H9 (cell line): ENCODE measurements at regions not wholly inside any gene's neighbourhood (a gene's known extent, or its start where the extent isn't known, plus 50 kb on each side); places are given as distances from the start of the nearest gene placed in this dataset.
A peak's percentile ranks its signal among the peaks of the same experiment; 100 is the strongest.
"Not testable (repeated sequence)": the region's sequence is repeated elsewhere in the genome, so short reads cannot be mapped to it uniquely, and the experiment has no call there.

Experiments
- DNase-seq: peaks from one replicate; pipeline ENCODE4 v3.0.0-alpha.2; 2017
- H2AFZ ChIP-seq: one replicate; pipeline ENCODE4 v1.6.1; 2013; ENCODE audit warnings: mild to moderate bottlenecking, low read length, control low read depth, moderate library complexity
- H2AK5ac ChIP-seq: 2 replicates; pipeline ENCODE4 v1.6.1; 2013; ENCODE audit warnings: low read length, control low read depth, mixed read lengths; ENCODE audit not compliant: insufficient read length
- H2BK120ac ChIP-seq: one replicate; pipeline ENCODE4 v1.6.1; 2013; ENCODE audit warnings: low read depth, mild to moderate bottlenecking, low read length, control low read depth, inconsistent platforms; ENCODE audit not compliant: poor library complexity, severe bottlenecking
- H2BK12ac ChIP-seq: 2 replicates; pipeline ENCODE4 v1.6.1; 2013; ENCODE audit warnings: low read length, control low read depth, mixed read lengths, low read depth; ENCODE audit not compliant: insufficient read length
- H2BK15ac ChIP-seq: 2 replicates; pipeline ENCODE4 v1.6.1; 2013; ENCODE audit warnings: low read depth, low read length, control low read depth
- H2BK20ac ChIP-seq: one replicate; pipeline ENCODE4 v1.6.1; 2013; ENCODE audit warnings: low read depth, mild to moderate bottlenecking, low read length, control low read depth, inconsistent platforms; ENCODE audit not compliant: poor library complexity, severe bottlenecking
- H2BK5ac ChIP-seq: 2 replicates; pipeline ENCODE4 v1.6.1; 2013; ENCODE audit warnings: low read length, control low read depth, mixed read lengths; ENCODE audit not compliant: insufficient read length
- H3K14ac ChIP-seq: 2 replicates; pipeline ENCODE4 v1.6.1; 2013; ENCODE audit warnings: low read length, control low read depth; ENCODE audit not compliant: insufficient read depth
- H3K18ac ChIP-seq: 2 replicates; pipeline ENCODE4 v1.6.1; 2013; ENCODE audit warnings: low read depth, mild to moderate bottlenecking, mixed read lengths, low read length, control low read depth; ENCODE audit not compliant: insufficient read length
- H3K23ac ChIP-seq: 2 replicates; pipeline ENCODE4 v1.6.1; 2013; ENCODE audit warnings: low read length, control low read depth, mixed read lengths, low read depth; ENCODE audit not compliant: insufficient read length
- H3K23me2 ChIP-seq: 2 replicates; pipeline ENCODE4 v1.6.1; 2013; ENCODE audit warnings: low read depth, mild to moderate bottlenecking, mixed read lengths, low read length, control low read depth; ENCODE audit not compliant: insufficient read length, poor library complexity, severe bottlenecking
- H3K27ac ChIP-seq: 2 replicates; pipeline ENCODE4 v1.5.1; 2013; ENCODE audit warnings: low read length, control low read depth, mixed read lengths, low read depth; ENCODE audit not compliant: insufficient read length
- H3K27me3 ChIP-seq: 2 replicates; pipeline ENCODE4 v1.6.1; 2013; ENCODE audit warnings: low read length, control low read depth, inconsistent platforms; ENCODE audit not compliant: insufficient read depth
- H3K4ac ChIP-seq: 2 replicates; pipeline ENCODE4 v1.6.1; 2013; ENCODE audit warnings: low read depth, mild to moderate bottlenecking, control low read depth, inconsistent platforms, low read length, moderate library complexity
- H3K4me1 ChIP-seq: 2 replicates; pipeline ENCODE4 v1.6.1; 2013; ENCODE audit warnings: low read length, control low read depth, inconsistent platforms; ENCODE audit not compliant: insufficient read depth
- H3K4me2 ChIP-seq: 2 replicates; pipeline ENCODE4 v1.6.1; 2013; ENCODE audit warnings: low read length, control low read depth, mixed read lengths; ENCODE audit not compliant: insufficient read length, insufficient read depth
- H3K56ac ChIP-seq: 2 replicates; pipeline ENCODE4 v1.6.1; 2013; ENCODE audit warnings: low read depth, mild to moderate bottlenecking, mixed read lengths, low read length, control low read depth; ENCODE audit not compliant: insufficient read length
- H3K79me1 ChIP-seq: 2 replicates; pipeline ENCODE4 v1.6.1; 2013; ENCODE audit warnings: low read depth, mild to moderate bottlenecking, moderate library complexity, low read length, control low read depth, inconsistent platforms; ENCODE audit not compliant: insufficient read depth, poor library complexity, severe bottlenecking
- H3K79me2 ChIP-seq: 2 replicates; pipeline ENCODE4 v1.6.1; 2013; ENCODE audit warnings: low read length, control low read depth, inconsistent platforms; ENCODE audit not compliant: insufficient read depth
- H3K9ac ChIP-seq: 2 replicates; pipeline ENCODE4 v1.6.1; 2013; ENCODE audit warnings: low read length, control low read depth, mixed read lengths; ENCODE audit not compliant: insufficient read length; ENCODE audit errors: extremely low read depth
- H3K9me3 ChIP-seq: one replicate; pipeline ENCODE4 v1.6.1; 2013; ENCODE audit warnings: low read depth, low read length, inconsistent platforms; ENCODE audit not compliant: control insufficient read depth
- H3T11ph ChIP-seq: one replicate; pipeline ENCODE4 v1.6.1; 2013; ENCODE audit warnings: mild to moderate bottlenecking, low read length, control low read depth, inconsistent platforms
- H4K20me1 ChIP-seq: one replicate; pipeline ENCODE4 v1.6.1; 2013; ENCODE audit not compliant: control insufficient read depth, insufficient read length, insufficient read depth
- H4K5ac ChIP-seq: 2 replicates; pipeline ENCODE4 v1.6.1; 2013; ENCODE audit warnings: low read depth, mild to moderate bottlenecking, mixed read lengths, low read length, control low read depth; ENCODE audit not compliant: insufficient read length
- H4K8ac ChIP-seq: replicated peaks from 2 replicates; pipeline ENCODE4 v1.6.1; 2013; ENCODE audit warnings: low read length, control low read depth, mixed read lengths, low read depth; ENCODE audit not compliant: insufficient read length
- H4K91ac ChIP-seq: 2 replicates; pipeline ENCODE4 v1.6.1; 2013; ENCODE audit warnings: low read depth, mild to moderate bottlenecking, moderate library complexity, mixed read lengths, low read length, control low read depth; ENCODE audit not compliant: insufficient read length
- H3K27ac Mint-ChIP-seq, 3 experiments: 2 replicates in 2 of 3; 3 replicates in 1 of 3; pipeline ENCODE4 v1.8.0; 2020 to 2021; ENCODE audit warnings: mixed read lengths in 3 of 3, mild to moderate bottlenecking in 1 of 3, moderate library complexity in 1 of 3
- H3K27me3 Mint-ChIP-seq: 2 replicates; pipeline ENCODE4 v1.8.0; 2021; ENCODE audit warnings: low read depth, mild to moderate bottlenecking, moderate library complexity, mixed read lengths
- H3K36me3 Mint-ChIP-seq, 3 experiments: 2 replicates in 2 of 3; 3 replicates in 1 of 3; pipeline ENCODE4 v1.8.0; 2020 to 2021; ENCODE audit warnings: low read depth in 3 of 3, mixed read lengths in 3 of 3; ENCODE audit not compliant: insufficient read depth in 1 of 3
- H3K4me1 Mint-ChIP-seq, 2 experiments: 2 replicates each; pipeline ENCODE4 v1.8.0; 2020; ENCODE audit warnings: mixed read lengths in 2 of 2
- H3K4me3 Mint-ChIP-seq, 2 experiments: 2 replicates in 1 of 2; 3 replicates in 1 of 2; pipeline ENCODE4 v1.8.0; 2020 to 2021; ENCODE audit warnings: mild to moderate bottlenecking in 2 of 2, mixed read lengths in 2 of 2, moderate library complexity in 1 of 2
- H3K9me3 Mint-ChIP-seq, 2 experiments: 2 replicates in 1 of 2; 3 replicates in 1 of 2; pipeline ENCODE4 v1.8.0; 2020; ENCODE audit warnings: mild to moderate bottlenecking in 2 of 2, mixed read lengths in 2 of 2, moderate library complexity in 1 of 2
- CTCF ChIP-seq: fragments of 200-600 bp; sonication (generic); conservative IDR thresholded peaks from 3 replicates; pipeline ENCODE4 v1.8.0; 2021; ENCODE audit warnings: antibody characterized with exemption, mild to moderate bottlenecking
- WGBS: extraction: QIAGEN DNeasy Blood & Tissue Kit; methylation state at CpG from one replicate; pipeline ENCODE4 v1.1.7; 2013; ENCODE audit warnings: missing lambda C conversion rate, low lambda C conversion rate, mixed read lengths; ENCODE audit not compliant: insufficient read length; ENCODE audit errors: extremely low coverage; 5-methylcytosine and 5-hydroxymethylcytosine counted together

GRCh38 chr14:21768116-21768874 lies 94.7 kb upstream of the OR4E1 start:
- no peaks in the 10 kb centered on the region; the same call in 1 of the 2 replicates for H3K4me1 ChIP-seq
- no peak overlapping the region for H3K9ac ChIP-seq
- no peak overlapping the region for H4K8ac ChIP-seq
- H3K9me3 ChIP-seq: no peaks in the 10 kb centered on the region
- H4K20me1 ChIP-seq: no peaks in the 10 kb centered on the region
- no peak overlapping the region for H2BK5ac ChIP-seq
- H2AFZ ChIP-seq: no peak overlapping the region
- H3T11ph ChIP-seq: no peak overlapping the region
- no peaks in the 10 kb centered on the region for H3K27me3 ChIP-seq
- Mint-ChIP-seq H3K4me3 (no peak overlapping the region), H3K4me1 (peaks cover 7 to 8% of the 10 kb centered on the region in 2 experiments), H3K9me3 (peaks cover 0 to 7% of the 10 kb centered on the region in 2 experiments; a peak in 2 of 5 replicates), H3K36me3 (no peaks in the 10 kb centered on the region; a peak in 3 of 7 replicates), H3K27ac (no peak overlapping the region; a peak in 1 of 7 replicates), H3K27me3 (peaks cover 14% of the 10 kb centered on the region)
- no peak overlapping the region for H3K14ac ChIP-seq
- H3K4me2 ChIP-seq: no peak overlapping the region
- no peaks in the 10 kb centered on the region for H3K79me1 ChIP-seq
- peak; percentile 80 for TF ChIP-seq CTCF
- no peaks in the 10 kb centered on the region for H3K23me2 ChIP-seq
- H4K5ac ChIP-seq: no peak overlapping the region
- DNase-seq: peak; percentile 58
- H3K56ac ChIP-seq: no peak overlapping the region
- H2AK5ac ChIP-seq: no peak overlapping the region
- no peak overlapping the region for H3K27ac ChIP-seq
- WGBS: no CpG with 5 or more reads among the region's 5 CpGs
- no peak overlapping the region for H2BK12ac ChIP-seq
- no peak overlapping the region for H3K23ac ChIP-seq
- H2BK120ac ChIP-seq: no peak overlapping the region
- no peak overlapping the region for H2BK15ac ChIP-seq
- no peaks in the 10 kb centered on the region for H3K79me2 ChIP-seq
- no peak overlapping the region for H4K91ac ChIP-seq
- peak overlapping the region; percentile 4 for H3K18ac ChIP-seq
- no peak overlapping the region for H2BK20ac ChIP-seq
- H3K4ac ChIP-seq: no peak overlapping the region

GRCh38 chr14:21760360-21760759 lies 86.7 kb upstream of the OR4E1 start:
- not testable (repeated sequence) for H3K79me1 ChIP-seq, H3K36me3 Mint-ChIP-seq, H2AFZ ChIP-seq, H3K9me3 ChIP-seq, H4K8ac ChIP-seq, H4K20me1 ChIP-seq, H3K27ac ChIP-seq, H3K27ac Mint-ChIP-seq, H3K14ac ChIP-seq, H3K4me1 ChIP-seq, H3K4me3 Mint-ChIP-seq, H2AK5ac ChIP-seq, H3K9me3 Mint-ChIP-seq, H3K4me2 ChIP-seq, H3K4ac ChIP-seq, H3K4me1 Mint-ChIP-seq, H3K18ac ChIP-seq, H2BK120ac ChIP-seq, H3T11ph ChIP-seq, H2BK5ac ChIP-seq, H3K56ac ChIP-seq, H4K91ac ChIP-seq, H4K5ac ChIP-seq, H3K23me2 ChIP-seq, H2BK15ac ChIP-seq, H3K79me2 ChIP-seq, H3K9ac ChIP-seq, H2BK12ac ChIP-seq, H3K27me3 ChIP-seq, H2BK20ac ChIP-seq, H3K23ac ChIP-seq
- DNase-seq: peak; percentile 52
- WGBS: no CpG with 5 or more reads among the region's 6 CpGs
- H3K27me3 Mint-ChIP-seq: peaks cover 32% of the 10 kb centered on the region
